Neuronal stem cell (in vitro differentiated cells): ENCODE measurements at regions not wholly inside any gene's neighbourhood (a gene's known extent, or its start where the extent isn't known, plus 50 kb on each side); places are given as distances from the start of the nearest gene placed in this dataset.

Source experiments
- DNase-seq: peaks from one replicate; pipeline ENCODE4 v3.0.0-alpha.2; 2013; ENCODE audit warnings: low spot score
- H2AFZ ChIP-seq: one replicate; pipeline ENCODE4 v1.6.1; 2013; ENCODE audit warnings: mild to moderate bottlenecking, low read length, inconsistent platforms
- H2AK5ac ChIP-seq: 2 replicates; pipeline ENCODE4 v1.6.1; 2013; ENCODE audit warnings: low read depth, mild to moderate bottlenecking, inconsistent platforms, low read length, moderate library complexity, mixed read lengths
- H2BK120ac ChIP-seq: 2 replicates; pipeline ENCODE4 v1.6.1; 2013; ENCODE audit warnings: low read depth, mild to moderate bottlenecking, inconsistent platforms, low read length, moderate library complexity, mixed read lengths
- H2BK12ac ChIP-seq: one replicate; pipeline ENCODE4 v1.6.1; 2013; ENCODE audit warnings: low read length, inconsistent platforms
- H2BK15ac ChIP-seq: 2 replicates; pipeline ENCODE4 v1.6.1; 2013; ENCODE audit warnings: mild to moderate bottlenecking, low read length, inconsistent platforms, mixed read lengths
- H2BK5ac ChIP-seq: one replicate; pipeline ENCODE4 v1.6.1; 2013; ENCODE audit warnings: inconsistent platforms, mild to moderate bottlenecking, low read length, moderate library complexity
- H3K14ac ChIP-seq: one replicate; pipeline ENCODE4 v1.6.1; 2013; ENCODE audit warnings: low read length, inconsistent platforms
- H3K18ac ChIP-seq: 2 replicates; pipeline ENCODE4 v1.6.1; 2013; ENCODE audit warnings: low read length, inconsistent platforms
- H3K23ac ChIP-seq: 2 replicates; pipeline ENCODE4 v1.6.1; 2013; ENCODE audit warnings: low read depth, mild to moderate bottlenecking, mixed read lengths, low read length, inconsistent platforms; ENCODE audit not compliant: poor library complexity
- H3K27ac ChIP-seq: replicated peaks from 3 replicates; pipeline ENCODE4 v1.5.1; 2013; ENCODE audit warnings: low read length, inconsistent platforms
- H3K27me3 ChIP-seq, 3 experiments: 2 replicates each; pipeline ENCODE4 v1.6.1; 2013; ENCODE audit warnings: low read length in 3 of 3, mild to moderate bottlenecking in 2 of 3, inconsistent platforms in 1 of 3, low read depth in 1 of 3, mixed read lengths in 1 of 3, moderate library complexity in 1 of 3; ENCODE audit not compliant: control insufficient read depth in 3 of 3, insufficient read depth in 3 of 3
- H3K36me3 ChIP-seq, 2 donors: replicated peaks in 1 of 2; 2 replicates each; pipeline ENCODE4 v1.6.1; 2013; ENCODE audit warnings: low read length in 2 of 2; ENCODE audit not compliant: control insufficient read depth in 2 of 2, insufficient read depth in 2 of 2
- H3K4ac ChIP-seq: 2 replicates; pipeline ENCODE4 v1.6.1; 2013; ENCODE audit warnings: inconsistent platforms, mild to moderate bottlenecking, low read length, moderate library complexity
- H3K4me1 ChIP-seq, 2 donors: 1 replicate in 1 of 2; 2 replicates in 1 of 2; pipeline ENCODE4 v1.6.1; 2013; ENCODE audit warnings: low read length in 2 of 2, low read depth in 1 of 2; ENCODE audit not compliant: control insufficient read depth in 2 of 2, insufficient read depth in 1 of 2
- H3K4me2 ChIP-seq: one replicate; pipeline ENCODE4 v1.6.1; 2013; ENCODE audit warnings: mild to moderate bottlenecking, low read length, inconsistent platforms; ENCODE audit not compliant: insufficient read depth, poor library complexity, severe bottlenecking
- H3K4me3 ChIP-seq, 2 donors: 2 replicates each; pipeline ENCODE4 v1.5.1; 2013; ENCODE audit warnings: low read length in 2 of 2, mild to moderate bottlenecking in 2 of 2, inconsistent platforms in 1 of 2, moderate library complexity in 1 of 2
- H3K79me1 ChIP-seq: one replicate; pipeline ENCODE4 v1.6.1; 2013; ENCODE audit warnings: low read depth, mild to moderate bottlenecking, inconsistent platforms, low read length, moderate library complexity
- H3K9ac ChIP-seq: one replicate; pipeline ENCODE4 v1.6.1; 2013; ENCODE audit warnings: mild to moderate bottlenecking, low read depth, low read length, inconsistent platforms; ENCODE audit not compliant: poor library complexity
- H3K9me3 ChIP-seq, 2 donors: replicated peaks in 1 of 2; 2 replicates each; pipeline versions ENCODE3 to v1.6.1; 2013; ENCODE audit warnings: low read length in 2 of 2, mild to moderate bottlenecking in 2 of 2, inconsistent platforms in 1 of 2, low read depth in 1 of 2, mixed read lengths in 1 of 2, moderate library complexity in 1 of 2; ENCODE audit not compliant: control insufficient read depth in 2 of 2, insufficient read depth in 1 of 2
- H4K8ac ChIP-seq: one replicate; pipeline ENCODE4 v1.6.1; 2013; ENCODE audit warnings: low read depth, mild to moderate bottlenecking, inconsistent platforms, low read length, moderate library complexity
- H4K91ac ChIP-seq: one replicate; pipeline ENCODE4 v1.6.1; 2013; ENCODE audit warnings: low read length, low read depth, mild to moderate bottlenecking, inconsistent platforms; ENCODE audit not compliant: poor library complexity
- WGBS, 2 donors: extraction: QIAGEN DNeasy Blood & Tissue Kit; methylation state at CpG; one replicate each; pipeline ENCODE4 v1.1.7; 2013; ENCODE audit warnings: missing lambda C conversion rate in 2 of 2, mixed read lengths in 1 of 2; ENCODE audit not compliant: insufficient read length in 2 of 2, insufficient replicate concordance in 1 of 2; ENCODE audit errors: extremely low coverage in 2 of 2; 5-methylcytosine and 5-hydroxymethylcytosine counted together

GRCh38 chr3:77887611-77888010, 847.7 kb downstream of the ROBO2 start:
- 100% methylated on average over 1 of the region's 3 CpGs; no CpG with 5 or more reads in 1 of the 2 donors for WGBS, 2 donors
- Histone ChIP-seq H3K27ac (no peak overlapping the region), H3K4me1 (no peaks in the 10 kb centered on the region)

GRCh38 chr3:77889616-77890015, 849.7 kb downstream of the ROBO2 start:
- no peak overlapping the region for H3K4ac ChIP-seq
- H2AFZ ChIP-seq, result no peak overlapping the region
- no peaks in the 10 kb centered on the region for H3K36me3 ChIP-seq
- H3K4me2 ChIP-seq, result no peak overlapping the region
- no peak overlapping the region for H2BK12ac ChIP-seq
- DNase-seq, result no peak
- no peaks in the 10 kb centered on the region for H3K27me3 ChIP-seq
- H3K9me3 ChIP-seq, result no peaks in the 10 kb centered on the region
- no peak overlapping the region for H4K8ac ChIP-seq
- no peak overlapping the region for H3K14ac ChIP-seq
- no peak overlapping the region for H2AK5ac ChIP-seq
- H3K27ac ChIP-seq, result no peak overlapping the region
- no CpG with 5 or more reads among the region's 3 CpGs for WGBS, 2 donors
- no peak overlapping the region for H3K23ac ChIP-seq
- H2BK5ac ChIP-seq, result no peak overlapping the region
- no peak overlapping the region for H3K9ac ChIP-seq
- no peak overlapping the region for H2BK120ac ChIP-seq
- no peak overlapping the region for H3K4me3 ChIP-seq
- H3K18ac ChIP-seq, result no peak overlapping the region
- H3K4me1 ChIP-seq, result no peaks in the 10 kb centered on the region
- no peaks in the 10 kb centered on the region for H3K79me1 ChIP-seq
- H2BK15ac ChIP-seq, result no peak overlapping the region
- no peak overlapping the region for H4K91ac ChIP-seq

More at GRCh38 chr3:77887611-77888010, 847.7 kb downstream of the ROBO2 start:
- Histone ChIP-seq H3K27me3 (no peaks in the 10 kb centered on the region), H3K14ac (no peak overlapping the region), H2BK12ac (no peak overlapping the region), H2BK120ac (no peak overlapping the region), H3K4me3 (no peak overlapping the region), H3K18ac (no peak overlapping the region), H2BK5ac (no peak overlapping the region), H3K4ac (no peak overlapping the region), H2BK15ac (no peak overlapping the region), H3K4me2 (no peak overlapping the region), H3K23ac (no peak overlapping the region), H3K9me3 (no peaks in the 10 kb centered on the region), H3K36me3 (no peaks in the 10 kb centered on the region), H3K79me1 (no peaks in the 10 kb centered on the region), H2AK5ac (no peak overlapping the region), H2AFZ (no peak overlapping the region), H4K8ac (no peak overlapping the region), H3K9ac (no peak overlapping the region), H4K91ac (no peak overlapping the region)
- DNase-seq, result no peak

GRCh38 chr3:77898621-77899020, 858.7 kb downstream of the ROBO2 start:
- no peak overlapping the region for H4K8ac ChIP-seq
- no peak overlapping the region for H3K23ac ChIP-seq
- no CpG with 5 or more reads among the region's 1 CpG for WGBS, 2 donors
- H3K18ac ChIP-seq, result no peak overlapping the region
- H3K9me3 ChIP-seq, result no peaks in the 10 kb centered on the region
- H4K91ac ChIP-seq, result no peak overlapping the region
- H2BK120ac ChIP-seq, result no peak overlapping the region
- no peak overlapping the region for H2BK12ac ChIP-seq
- no peak overlapping the region for H3K27ac ChIP-seq
- H3K9ac ChIP-seq, result no peak overlapping the region
- no peak overlapping the region for H2AFZ ChIP-seq
- H3K4me2 ChIP-seq, result no peak overlapping the region
- no peaks in the 10 kb centered on the region for H3K27me3 ChIP-seq
- H2AK5ac ChIP-seq, result no peak overlapping the region
- H3K4me1 ChIP-seq, result no peaks in the 10 kb centered on the region
- no peak overlapping the region for H3K4ac ChIP-seq
- no peaks in the 10 kb centered on the region for H3K36me3 ChIP-seq
- H2BK5ac ChIP-seq, result no peak overlapping the region
- H3K14ac ChIP-seq, result no peak overlapping the region
- no peak for DNase-seq
- no peak overlapping the region for H2BK15ac ChIP-seq
- H3K79me1 ChIP-seq, result no peaks in the 10 kb centered on the region
- H3K4me3 ChIP-seq, result no peak overlapping the region

- Histone ChIP-seq H3K18ac (no peak overlapping the region), H3K36me3 (no peaks in the 10 kb centered on the region), H3K27me3 (no peaks in the 10 kb centered on the region), H2BK5ac (no peak overlapping the region), H2BK12ac (no peak overlapping the region), H2AK5ac (no peak overlapping the region), H2BK120ac (no peak overlapping the region), H2AFZ (no peak overlapping the region), H4K8ac (no peak overlapping the region), H3K23ac (no peak overlapping the region), H3K4me2 (no peak overlapping the region), H3K79me1 (no peaks in the 10 kb centered on the region), H3K14ac (no peak overlapping the region), H3K9me3 (no peaks in the 10 kb centered on the region), H4K91ac (no peak overlapping the region), H3K4me3 (no peak overlapping the region), H2BK15ac (no peak overlapping the region), H3K4ac (no peak overlapping the region), H3K4me1 (no peaks in the 10 kb centered on the region), H3K9ac (no peak overlapping the region), H3K27ac (no peak overlapping the region)
- no peak for DNase-seq
- no CpG with 5 or more reads among the region's 1 CpG for WGBS, 2 donors
These were observed 862.8 kb downstream of the ROBO2 start for GRCh38 chr3:77902675-77903074.
